ENCODE measurements at regions not wholly inside any gene's neighbourhood (a gene's known extent, or its start where the extent isn't known, plus 50 kb on each side); places are given as distances from the start of the nearest gene placed in this dataset.

DNA sequence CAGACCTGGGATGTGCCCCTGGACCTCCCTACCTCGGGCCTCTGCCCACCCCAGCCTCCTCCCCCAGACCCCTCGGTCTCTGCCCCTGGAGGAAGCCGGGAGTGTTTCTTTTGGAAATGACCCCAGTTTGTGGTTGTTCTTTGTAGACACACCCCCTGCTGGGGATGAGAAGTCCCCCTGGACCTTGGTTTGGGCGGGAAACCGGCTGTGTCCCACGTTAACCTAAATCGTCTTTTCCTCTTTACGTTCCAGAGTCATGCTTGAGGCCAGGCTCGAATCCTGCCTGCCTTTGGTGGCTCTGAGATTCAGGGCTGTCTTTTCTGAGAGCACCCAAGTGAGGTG, 116.6 kb downstream of the METRNL start:
- POLR2A ChIA-PET: no interaction called here
- CTCF ChIA-PET: no interaction called here
- DNase-seq (ENCODE audit: extremely low spot score): no peak
- TF ChIP-seq CTCF (IDR thresholded peaks at IDR 0.05; ENCODE audit: control extremely low read depth, extremely low read depth, low read depth, missing control alignments): no peak

- no peak for TF ChIP-seq CTCF (IDR thresholded peaks at IDR 0.05; ENCODE audit: control extremely low read depth, extremely low read depth, low read depth, missing control alignments)
- POLR2A ChIA-PET: no interaction called here
- CTCF ChIA-PET: no interaction called here
- DNase-seq (ENCODE audit: extremely low spot score): no peak
These were observed 117.0 kb downstream of the METRNL start for GRCh38 chr17:83196366-83196765.

DNA sequence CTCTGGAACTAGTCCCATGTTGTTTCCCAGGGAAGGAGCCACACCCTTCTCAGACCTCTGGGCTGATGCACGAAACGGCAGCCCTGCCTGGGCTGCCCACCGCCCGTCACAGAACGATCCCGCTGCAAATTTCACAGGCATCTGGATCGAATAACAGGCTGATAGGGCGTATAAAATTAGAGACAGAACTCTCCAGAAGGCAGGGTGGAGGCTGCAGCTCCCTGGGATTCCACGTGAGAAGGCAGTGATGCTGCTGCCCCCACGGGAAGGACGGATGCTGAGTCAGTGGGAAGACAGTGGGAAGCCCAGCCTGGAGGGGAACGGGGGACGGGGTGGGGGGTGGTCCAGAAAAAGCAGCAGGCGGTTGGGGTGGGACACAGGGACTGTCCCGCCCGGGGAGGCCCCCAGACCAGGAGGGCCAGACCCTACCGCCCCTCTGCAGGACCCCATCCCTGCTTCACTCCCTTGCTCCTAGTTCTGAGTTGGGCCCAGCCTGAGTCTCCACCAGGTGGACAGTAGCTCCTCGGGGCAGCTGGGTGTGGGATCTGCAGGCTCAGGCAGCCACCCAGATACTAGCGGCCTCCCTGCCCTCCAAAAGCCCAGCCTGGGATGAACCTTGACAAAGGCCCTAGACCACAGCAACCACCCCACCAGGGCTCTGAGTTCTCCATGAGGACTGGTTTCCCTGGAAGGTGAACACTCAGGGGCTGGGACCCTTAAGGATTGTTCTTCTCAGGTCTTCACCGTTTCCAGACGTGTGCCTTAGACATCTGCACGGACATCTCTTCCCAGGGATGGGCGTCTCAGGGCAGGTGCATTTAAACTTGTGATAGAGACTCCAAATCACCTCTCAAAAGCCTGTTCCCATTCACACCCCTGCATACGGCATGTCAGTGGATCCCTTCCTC, 117.8 kb downstream of the METRNL start:
- ChIA-PET POLR2A (no interaction called here), CTCF (no interaction called here)
- TF ChIP-seq CTCF (IDR thresholded peaks at IDR 0.05; ENCODE audit: control extremely low read depth, extremely low read depth, low read depth, missing control alignments): no peak
- no peak for DNase-seq (ENCODE audit: extremely low spot score)

GRCh38 chr17:83198366-83199341, 119.2 kb downstream of the METRNL start:
- ChIA-PET POLR2A (no interaction called here), CTCF (interaction anchor here (1.4 kb wide), 1 partner anchor 417 kb away, joined by 11 read pairs; no protein-coding TSS in a partner anchor)
- DNase-seq (ENCODE audit: extremely low spot score): no peak
- no peak for TF ChIP-seq CTCF (IDR thresholded peaks at IDR 0.05; ENCODE audit: control extremely low read depth, extremely low read depth, low read depth, missing control alignments)

GRCh38 chr17:83199500-83200201, 120.2 kb downstream of the METRNL start:
- POLR2A ChIA-PET: no interaction called here
- CTCF ChIA-PET: interaction anchor here (1.4 to 1.9 kb wide), 3 partner anchors 165 to 418 kb away, joined by 3 to 11 read pairs (median 6); no protein-coding TSS in a partner anchor
- DNase-seq (ENCODE audit: extremely low spot score): no peak
- no peak for TF ChIP-seq CTCF (IDR thresholded peaks at IDR 0.05; ENCODE audit: control extremely low read depth, extremely low read depth, low read depth, missing control alignments)

DNA sequence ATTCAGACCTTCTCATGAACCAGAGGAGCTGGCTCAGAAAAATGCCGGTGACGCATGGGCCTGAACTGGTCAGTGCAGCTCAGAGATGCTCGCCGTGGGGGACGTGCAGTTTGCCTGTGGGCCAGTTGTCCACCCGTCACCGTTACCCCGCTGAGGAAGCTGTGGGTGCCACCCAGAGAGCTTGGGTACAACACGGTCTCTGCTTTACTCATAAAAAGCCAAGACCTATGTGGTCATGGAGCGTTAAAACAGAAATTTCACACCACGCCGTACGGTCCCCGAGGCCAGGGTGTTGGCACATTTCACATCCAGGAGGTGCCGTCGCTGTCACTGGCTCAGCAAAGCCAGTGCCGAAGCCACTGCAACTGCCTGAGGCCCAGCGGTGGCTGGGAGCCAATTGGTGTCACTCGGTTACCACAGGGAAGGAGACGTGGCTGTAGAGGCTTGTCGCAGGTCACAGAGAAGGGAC, 120.9 kb downstream of the METRNL start:
- no peak for TF ChIP-seq CTCF (IDR thresholded peaks at IDR 0.05; ENCODE audit: control extremely low read depth, extremely low read depth, low read depth, missing control alignments)
- POLR2A ChIA-PET: no interaction called here
- CTCF ChIA-PET: interaction anchor here (1.0 to 1.9 kb wide), 4 partner anchors 165 to 419 kb away, joined by 3 to 11 read pairs (median 7); no protein-coding TSS in a partner anchor
- DNase-seq (ENCODE audit: extremely low spot score): no peak

Data from GM10248 (cell line).